Lower leg skin (tissue), 3 donors: ENCODE measurements at regions not wholly inside any gene's neighbourhood (a gene's known extent, or its start where the extent isn't known, plus 50 kb on each side); places are given as distances from the start of the nearest gene placed in this dataset.

Experiments used
- CTCF ChIP-seq, 3 donors: fragments of 450-650 bp; IDR thresholded peaks; one replicate each; pipeline ENCODE4 v1.5.1; 2016; ENCODE audit warnings: antibody characterized with exemption in 3 of 3, mild to moderate bottlenecking in 3 of 3, moderate library complexity in 2 of 3
- POLR2A ChIP-seq, 2 donors: fragments of 450-650 bp; IDR thresholded peaks; one replicate each; pipeline ENCODE4 v1.6.1; 2016 to 2017; ENCODE audit warnings: antibody characterized with exemption in 2 of 2, mild to moderate bottlenecking in 1 of 2, moderate library complexity in 1 of 2

- TF ChIP-seq CTCF (IDR thresholded peaks at IDR 0.05), result no peak
- no peak for TF ChIP-seq POLR2A (IDR thresholded peaks at IDR 0.05)
Measured at GRCh38 chr21:21767276-21767675, 769.1 kb downstream of the NCAM2 start.
